ENCODE measurements at regions not wholly inside any gene's neighbourhood (a gene's known extent, or its start where the extent isn't known, plus 50 kb on each side); places are given as distances from the start of the nearest gene placed in this dataset.
"Not testable (repeated sequence)": the region's sequence is repeated elsewhere in the genome, so short reads cannot be mapped to it uniquely, and the experiment has no call there.

- 4% methylated on average over 4 of the region's 4 CpGs for WGBS (ENCODE audit: low lambda C conversion rate)
- Histone ChIP-seq H3K4me3 (ENCODE audit: low read depth in 2 of 2, low read length in 1 of 2) (no peak overlapping the region), H3K4me1 (ENCODE audit: control insufficient read depth in 1 of 2, insufficient read depth in 2 of 2, low read depth in 1 of 2, low read length in 1 of 2) (no peaks in the 10 kb centered on the region), H3K36me3 (replicated peaks in 1 of 2; ENCODE audit: control insufficient read depth in 1 of 2, insufficient read depth in 2 of 2, low read length in 1 of 2) (no peaks in the 10 kb centered on the region), H3K9me3 (no peaks in the 10 kb centered on the region), H3K9ac (no peak overlapping the region), H3K9me2 (no peaks in the 10 kb centered on the region), H3K27me3 (ENCODE audit: insufficient read depth) (no peaks in the 10 kb centered on the region), H4K20me1 (ENCODE audit: insufficient read depth) (no peaks in the 10 kb centered on the region), H3K79me2 (ENCODE audit: insufficient read depth) (no peaks in the 10 kb centered on the region), H3K27ac (ENCODE audit: low read depth in 2 of 2, low read length in 1 of 2) (no peak overlapping the region), H2AFZ (ENCODE audit: low read depth) (no peak overlapping the region), H3F3A (replicated peaks; ENCODE audit: insufficient read depth) (no peaks in the 10 kb centered on the region), H3K4me2 (no peak overlapping the region)
- POLR2A ChIA-PET, result no interaction called here
- no peak for DNase-seq
- CTCF ChIA-PET, result no interaction called here
- TF ChIP-seq, protein P1, sequence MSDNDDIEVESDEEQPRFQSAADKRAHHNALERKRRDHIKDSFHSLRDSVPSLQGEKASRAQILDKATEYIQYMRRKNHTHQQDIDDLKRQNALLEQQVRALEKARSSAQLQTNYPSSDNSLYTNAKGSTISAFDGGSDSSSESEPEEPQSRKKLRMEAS (IDR thresholded peaks at IDR 0.05; ENCODE audit: low read depth), result no peak
- no peak for TF ChIP-seq ELF1 (IDR thresholded peaks at IDR 0.05)
- TF ChIP-seq SIN3A (IDR thresholded peaks at IDR 0.05; ENCODE audit: borderline replicate concordance, low read depth, low read length), result no peak
- TF ChIP-seq FOXJ3 (CRISPR knock-in tag; IDR thresholded peaks at IDR 0.05), result no peak
- TF ChIP-seq POLR2AphosphoS5 (IDR thresholded peaks at IDR 0.05; ENCODE audit: low read depth, low read length), result no peak
- TF ChIP-seq MXI1 (IDR thresholded peaks at IDR 0.05; ENCODE audit: low read depth, low read length), result no peak
- no peak for TF ChIP-seq RFX5 (IDR thresholded peaks at IDR 0.05; ENCODE audit: low read length)
- no peak for TF ChIP-seq MEF2A (IDR thresholded peaks at IDR 0.05; ENCODE audit: borderline replicate concordance, low read depth)
- TF ChIP-seq, protein P2, sequence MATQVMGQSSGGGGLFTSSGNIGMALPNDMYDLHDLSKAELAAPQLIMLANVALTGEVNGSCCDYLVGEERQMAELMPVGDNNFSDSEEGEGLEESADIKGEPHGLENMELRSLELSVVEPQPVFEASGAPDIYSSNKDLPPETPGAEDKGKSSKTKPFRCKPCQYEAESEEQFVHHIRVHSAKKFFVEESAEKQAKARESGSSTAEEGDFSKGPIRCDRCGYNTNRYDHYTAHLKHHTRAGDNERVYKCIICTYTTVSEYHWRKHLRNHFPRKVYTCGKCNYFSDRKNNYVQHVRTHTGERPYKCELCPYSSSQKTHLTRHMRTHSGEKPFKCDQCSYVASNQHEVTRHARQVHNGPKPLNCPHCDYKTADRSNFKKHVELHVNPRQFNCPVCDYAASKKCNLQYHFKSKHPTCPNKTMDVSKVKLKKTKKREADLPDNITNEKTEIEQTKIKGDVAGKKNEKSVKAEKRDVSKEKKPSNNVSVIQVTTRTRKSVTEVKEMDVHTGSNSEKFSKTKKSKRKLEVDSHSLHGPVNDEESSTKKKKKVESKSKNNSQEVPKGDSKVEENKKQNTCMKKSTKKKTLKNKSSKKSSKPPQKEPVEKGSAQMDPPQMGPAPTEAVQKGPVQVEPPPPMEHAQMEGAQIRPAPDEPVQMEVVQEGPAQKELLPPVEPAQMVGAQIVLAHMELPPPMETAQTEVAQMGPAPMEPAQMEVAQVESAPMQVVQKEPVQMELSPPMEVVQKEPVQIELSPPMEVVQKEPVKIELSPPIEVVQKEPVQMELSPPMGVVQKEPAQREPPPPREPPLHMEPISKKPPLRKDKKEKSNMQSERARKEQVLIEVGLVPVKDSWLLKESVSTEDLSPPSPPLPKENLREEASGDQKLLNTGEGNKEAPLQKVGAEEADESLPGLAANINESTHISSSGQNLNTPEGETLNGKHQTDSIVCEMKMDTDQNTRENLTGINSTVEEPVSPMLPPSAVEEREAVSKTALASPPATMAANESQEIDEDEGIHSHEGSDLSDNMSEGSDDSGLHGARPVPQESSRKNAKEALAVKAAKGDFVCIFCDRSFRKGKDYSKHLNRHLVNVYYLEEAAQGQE (IDR thresholded peaks at IDR 0.05; ENCODE audit: low read depth, low read length), result no peak
- no peak for TF ChIP-seq YY1 (IDR thresholded peaks at IDR 0.05; ENCODE audit: low read depth)
- TF ChIP-seq, protein P3, sequence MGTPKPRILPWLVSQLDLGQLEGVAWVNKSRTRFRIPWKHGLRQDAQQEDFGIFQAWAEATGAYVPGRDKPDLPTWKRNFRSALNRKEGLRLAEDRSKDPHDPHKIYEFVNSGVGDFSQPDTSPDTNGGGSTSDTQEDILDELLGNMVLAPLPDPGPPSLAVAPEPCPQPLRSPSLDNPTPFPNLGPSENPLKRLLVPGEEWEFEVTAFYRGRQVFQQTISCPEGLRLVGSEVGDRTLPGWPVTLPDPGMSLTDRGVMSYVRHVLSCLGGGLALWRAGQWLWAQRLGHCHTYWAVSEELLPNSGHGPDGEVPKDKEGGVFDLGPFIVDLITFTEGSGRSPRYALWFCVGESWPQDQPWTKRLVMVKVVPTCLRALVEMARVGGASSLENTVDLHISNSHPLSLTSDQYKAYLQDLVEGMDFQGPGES (IDR thresholded peaks at IDR 0.05; ENCODE audit: low read depth, low read length), result no peak
- no peak for TF ChIP-seq RCOR1 (IDR thresholded peaks at IDR 0.05; ENCODE audit: low read length)
- no peak for TF ChIP-seq FOXM1 (IDR thresholded peaks at IDR 0.05; ENCODE audit: low read depth)
Measured at GRCh38 chrX:82534086-82534597, 973.9 kb upstream of the POU3F4 start.

- H3K27ac ChIP-seq (ENCODE audit: low read depth in 2 of 2, low read length in 1 of 2); H2AFZ ChIP-seq (ENCODE audit: low read depth); CTCF ChIA-PET; DNase-seq; H3K9ac ChIP-seq; H3K4me2 ChIP-seq; H3K79me2 ChIP-seq (ENCODE audit: insufficient read depth); H3K9me3 ChIP-seq; H3K4me1 ChIP-seq (ENCODE audit: control insufficient read depth in 1 of 2, insufficient read depth in 2 of 2, low read depth in 1 of 2, low read length in 1 of 2); H3K27me3 ChIP-seq (ENCODE audit: insufficient read depth); H3K36me3 ChIP-seq (replicated peaks in 1 of 2; ENCODE audit: control insufficient read depth in 1 of 2, insufficient read depth in 2 of 2, low read length in 1 of 2); H4K20me1 ChIP-seq (ENCODE audit: insufficient read depth); POLR2A ChIA-PET; H3K4me3 ChIP-seq (ENCODE audit: low read depth in 2 of 2, low read length in 1 of 2); H3K9me2 ChIP-seq; H3F3A ChIP-seq (replicated peaks; ENCODE audit: insufficient read depth): not testable (repeated sequence)
- WGBS (ENCODE audit: low lambda C conversion rate), result under 1% methylated on average over 3 of the region's 3 CpGs
Measured at GRCh38 chrX:82537205-82537604, 970.9 kb upstream of the POU3F4 start.

Data from SK-N-SH (cell line).